Right lobe of liver (tissue), 6 donors: ENCODE measurements at regions not wholly inside any gene's neighbourhood (a gene's known extent, or its start where the extent isn't known, plus 50 kb on each side); places are given as distances from the start of the nearest gene placed in this dataset.

Experiments
- ATAC-seq, 4 donors: fragments of 200-7000 bp; cut with Tn5 transposase; one replicate each; pipeline ENCODE4 v1.9.1; 2020; ENCODE audit warnings: mild to moderate bottlenecking in 4 of 4, moderate library complexity in 4 of 4
- DNase-seq, 3 donors: peaks; one replicate each; pipeline ENCODE4 v3.0.0-alpha.2; 2020
- H3K27ac ChIP-seq, 3 donors: fragments of 200-600 bp; one replicate each; pipeline ENCODE4 v1.8.0; 2022
- H3K27me3 ChIP-seq, 2 donors: fragments of 200-600 bp; one replicate each; pipeline ENCODE4 v1.8.0; 2022
- H3K36me3 ChIP-seq, 4 donors: fragments of 200-600 bp; sonication (generic) in 1 of 4; one replicate each; pipeline versions ENCODE4 v1.5.1 to v1.8.0; 2017 to 2022; ENCODE audit warnings: control low read depth in 1 of 4
- H3K4me1 ChIP-seq, 4 donors: fragments of 200-600 bp; sonication (generic) in 1 of 4; one replicate each; pipeline versions ENCODE4 v1.5.1 to v1.8.0; 2017 to 2022; ENCODE audit warnings: control low read depth in 1 of 4
- H3K4me3 ChIP-seq, 3 donors: fragments of 200-600 bp; one replicate each; pipeline ENCODE4 v1.8.0; 2022
- H3K9me3 ChIP-seq, 4 donors: fragments of 200-600 bp; sonication (generic) in 1 of 4; one replicate each; pipeline versions ENCODE4 v1.5.1 to v1.8.0; 2017 to 2022; ENCODE audit warnings: control low read depth in 1 of 4
- POLR2A ChIP-seq: fragments of 450-650 bp; IDR thresholded peaks from one replicate; pipeline ENCODE4 v1.6.1; 2017; ENCODE audit warnings: antibody characterized with exemption, mild to moderate bottlenecking
- whole genome bisulfite sequencing: methylation state at CpG from one replicate; pipeline ENCODE4 v1.1.6; 2018; ENCODE audit warnings: low coverage, low lambda C conversion rate; ENCODE audit not compliant: insufficient coverage; ENCODE audit errors: missing lambda C conversion rate; 5-methylcytosine and 5-hydroxymethylcytosine counted together
- intact Hi-C, 2 donors: fragments of 100-400 bp; cut with DNase I; formaldehyde crosslinking; loops; one replicate each; pipeline versions ENCODE4 v1.11.2 to v1.14.1; 2022
- TF ChIP-seq, protein P1 (sequence below), 4 donors: fragments of 200-600 bp in 3 of 4; fragments of 450-650 bp in 1 of 4; IDR thresholded peaks; one replicate each; pipeline versions ENCODE4 v1.5.1 to v1.8.0; 2016 to 2022; ENCODE audit warnings: antibody characterized with exemption in 4 of 4, mild to moderate bottlenecking in 2 of 4
- donor health status: DM: no; HTN: yes; CAD: no.
- donor health status: DM: no; HTN: no; CAD: no.
- donor health status: DM: no; HTN: no; CAD: no.
- donor health status: DM: no; HTN: yes; CAD: no.
- donor health status: DM: no; HTN: yes; CAD: no.

GRCh38 chr13:81713201-81713600 is 1372.3 kb upstream of the SPRY2 start:
- Histone ChIP-seq H3K27ac (no peak overlapping the region), H3K4me3 (no peak overlapping the region), H3K36me3 (no peaks in the 10 kb centered on the region), H3K4me1 (no peaks in the 10 kb centered on the region), H3K27me3 (no peaks in the 10 kb centered on the region), H3K9me3 (no peaks in the 10 kb centered on the region)
- 86% methylated on average over 1 of the region's 2 CpGs for WGBS
- ATAC-seq (no peak), DNase-seq (no peak)
- intact Hi-C loops, result no loop called here
- TF ChIP-seq, protein P1, sequence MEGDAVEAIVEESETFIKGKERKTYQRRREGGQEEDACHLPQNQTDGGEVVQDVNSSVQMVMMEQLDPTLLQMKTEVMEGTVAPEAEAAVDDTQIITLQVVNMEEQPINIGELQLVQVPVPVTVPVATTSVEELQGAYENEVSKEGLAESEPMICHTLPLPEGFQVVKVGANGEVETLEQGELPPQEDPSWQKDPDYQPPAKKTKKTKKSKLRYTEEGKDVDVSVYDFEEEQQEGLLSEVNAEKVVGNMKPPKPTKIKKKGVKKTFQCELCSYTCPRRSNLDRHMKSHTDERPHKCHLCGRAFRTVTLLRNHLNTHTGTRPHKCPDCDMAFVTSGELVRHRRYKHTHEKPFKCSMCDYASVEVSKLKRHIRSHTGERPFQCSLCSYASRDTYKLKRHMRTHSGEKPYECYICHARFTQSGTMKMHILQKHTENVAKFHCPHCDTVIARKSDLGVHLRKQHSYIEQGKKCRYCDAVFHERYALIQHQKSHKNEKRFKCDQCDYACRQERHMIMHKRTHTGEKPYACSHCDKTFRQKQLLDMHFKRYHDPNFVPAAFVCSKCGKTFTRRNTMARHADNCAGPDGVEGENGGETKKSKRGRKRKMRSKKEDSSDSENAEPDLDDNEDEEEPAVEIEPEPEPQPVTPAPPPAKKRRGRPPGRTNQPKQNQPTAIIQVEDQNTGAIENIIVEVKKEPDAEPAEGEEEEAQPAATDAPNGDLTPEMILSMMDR (IDR thresholded peaks at IDR 0.05), result no peak
- no peak for TF ChIP-seq POLR2A

GRCh38 chr13:81697826-81698225 is 1356.9 kb upstream of the SPRY2 start:
- WGBS, result 55% methylated on average over 4 of the region's 4 CpGs
- TF ChIP-seq, protein P1 (IDR thresholded peaks at IDR 0.05), result no peak
- no peak for TF ChIP-seq POLR2A
- Histone ChIP-seq H3K27ac (no peak overlapping the region), H3K9me3 (no peaks in the 10 kb centered on the region), H3K4me1 (no peaks in the 10 kb centered on the region), H3K36me3 (no peaks in the 10 kb centered on the region), H3K27me3 (peaks cover 0 to 3% of the 10 kb centered on the region in 2 donors), H3K4me3 (no peak overlapping the region)
- intact Hi-C loops, result no loop called here
- DNase-seq (no peak), ATAC-seq (no peak)

DNA sequence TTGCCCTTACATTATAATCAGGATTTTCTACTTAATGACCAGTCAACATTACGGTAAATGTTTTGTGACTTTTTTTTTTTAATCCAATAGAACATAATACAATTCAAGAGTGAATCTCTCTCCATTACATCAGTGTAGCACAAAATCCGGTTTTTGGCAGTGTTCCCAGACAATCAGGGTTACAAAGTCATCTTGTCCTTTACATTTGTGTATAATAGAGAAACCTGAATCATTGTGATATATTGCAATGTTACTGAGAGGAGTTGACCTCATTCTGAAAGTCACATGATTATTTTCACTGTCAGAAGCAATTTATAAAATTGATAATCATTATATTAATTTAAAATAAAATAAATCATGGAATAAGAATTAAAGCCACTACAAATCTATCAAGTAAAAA is 1346.0 kb upstream of the SPRY2 start:
- H3K36me3 ChIP-seq, result no peaks in the 10 kb centered on the region
- H3K4me1 ChIP-seq, result no peaks in the 10 kb centered on the region
- no peak overlapping the region for H3K4me3 ChIP-seq
- no peaks in the 10 kb centered on the region for H3K9me3 ChIP-seq
- WGBS, result 47% methylated on average over 2 of the region's 2 CpGs
- DNase-seq (no peak), ATAC-seq (no peak)
- intact Hi-C loops, result no loop called here
- no peak overlapping the region for H3K27ac ChIP-seq
- H3K27me3 ChIP-seq, result no peaks in the 10 kb centered on the region
- no peak for TF ChIP-seq POLR2A
- TF ChIP-seq, protein P1 (IDR thresholded peaks at IDR 0.05), result no peak

DNA sequence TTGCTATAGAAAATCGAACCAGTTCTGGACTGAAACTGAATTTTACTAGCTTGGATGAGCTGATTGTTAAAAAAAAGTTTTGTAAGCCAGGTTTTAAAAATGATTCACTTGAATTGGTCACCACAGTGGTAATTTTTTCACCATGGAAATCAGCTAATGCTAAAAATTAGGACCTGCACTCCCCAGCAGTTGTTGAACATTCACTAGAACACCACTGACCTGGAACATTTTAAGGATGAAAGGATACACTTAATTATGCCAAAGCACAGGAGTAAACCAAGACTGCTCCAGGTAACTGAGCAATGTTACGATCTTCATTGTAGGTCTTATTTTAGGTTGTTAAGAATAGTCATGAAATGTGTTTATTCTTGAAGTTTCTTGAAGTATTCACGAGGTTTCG is 1342.6 kb upstream of the SPRY2 start:
- intact Hi-C loops, result no loop called here
- ATAC-seq (no peak), DNase-seq (no peak)
- WGBS, result 47% methylated on average over 4 of the region's 4 CpGs
- TF ChIP-seq, protein P1 (IDR thresholded peaks at IDR 0.05), result no peak
- TF ChIP-seq POLR2A, result no peak
- no peak overlapping the region for H3K4me3 ChIP-seq
- H3K4me1 ChIP-seq, result no peaks in the 10 kb centered on the region
- no peaks in the 10 kb centered on the region for H3K36me3 ChIP-seq
- H3K27ac ChIP-seq, result no peak overlapping the region
- H3K9me3 ChIP-seq, result no peaks in the 10 kb centered on the region
- no peaks in the 10 kb centered on the region for H3K27me3 ChIP-seq

DNA sequence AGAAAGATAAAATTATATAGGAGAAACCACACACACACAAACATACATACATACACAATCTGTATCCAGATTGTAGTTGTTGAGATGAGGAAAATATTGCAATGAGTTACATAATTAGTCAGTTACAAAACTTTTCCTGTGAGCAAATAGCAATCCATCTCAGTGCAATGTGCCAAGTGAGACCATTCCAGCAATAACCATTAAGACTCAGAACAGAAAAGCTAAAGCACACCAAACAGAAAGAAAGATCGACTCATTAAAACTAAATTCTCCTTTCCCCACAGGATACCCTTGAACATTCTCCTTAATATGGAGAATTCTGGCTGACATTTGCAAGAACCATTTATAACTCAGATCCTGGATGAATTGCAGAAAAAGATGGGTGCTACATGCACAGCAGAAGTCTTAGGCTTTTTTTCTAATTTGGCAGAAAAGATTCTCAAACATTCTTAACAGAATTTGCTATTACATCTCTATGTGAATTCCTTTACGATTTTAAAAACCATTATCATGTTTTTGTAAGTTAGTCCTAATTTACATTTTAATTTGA is 1341.2 kb upstream of the SPRY2 start:
- WGBS, result 46% methylated on average over 2 of the region's 2 CpGs
- H3K4me1 ChIP-seq, result no peaks in the 10 kb centered on the region
- DNase-seq (no peak), ATAC-seq (no peak)
- no peaks in the 10 kb centered on the region for H3K27me3 ChIP-seq
- intact Hi-C loops, result no loop called here
- TF ChIP-seq, protein P1 (IDR thresholded peaks at IDR 0.05), result no peak
- TF ChIP-seq POLR2A, result no peak
- H3K9me3 ChIP-seq, result no peaks in the 10 kb centered on the region
- H3K27ac ChIP-seq, result no peak overlapping the region
- no peaks in the 10 kb centered on the region for H3K36me3 ChIP-seq
- no peak overlapping the region for H3K4me3 ChIP-seq
